GM23338 (cell line): ENCODE measurements at regions not wholly inside any gene's neighbourhood (a gene's known extent, or its start where the extent isn't known, plus 50 kb on each side); places are given as distances from the start of the nearest gene placed in this dataset.

Source experiments
- ATAC-seq: fragments of 200-7000 bp; cut with Tn5 transposase; 3 replicates; pipeline ENCODE4 v1.9.1; 2020
- DNase-seq: peaks from one replicate; pipeline ENCODE4 v3.0.0-alpha.2; 2015; ENCODE audit warnings: low spot score
- H2AFZ ChIP-seq: fragments of 200-600 bp; sonication (generic); 2 replicates; pipeline ENCODE4 v1.8.0; 2016; ENCODE audit warnings: antibody characterized with exemption, mild to moderate bottlenecking, moderate library complexity
- H3F3A ChIP-seq: fragments of 200-600 bp; sonication (generic); replicated peaks from 2 replicates; pipeline ENCODE4 v1.8.0; 2017; ENCODE audit warnings: antibody characterized with exemption, mixed run types, low read depth
- H3K27ac ChIP-seq: fragments of 200-600 bp; sonication (generic); 2 replicates; pipeline ENCODE4 v1.6.1; 2016; ENCODE audit warnings: low read depth
- H3K27me3 ChIP-seq: fragments of 200-600 bp; sonication (generic); 2 replicates; pipeline ENCODE4 v1.8.0; 2016; ENCODE audit warnings: mild to moderate bottlenecking, mixed run types, moderate library complexity; ENCODE audit not compliant: insufficient read depth
- H3K36me3 ChIP-seq: fragments of 200-600 bp; sonication (generic); 2 replicates; pipeline ENCODE4 v1.8.0; 2016; ENCODE audit warnings: mild to moderate bottlenecking; ENCODE audit not compliant: insufficient read depth
- H3K4me1 ChIP-seq: fragments of 200-600 bp; sonication (generic); 2 replicates; pipeline ENCODE4 v1.8.0; 2016; ENCODE audit warnings: mild to moderate bottlenecking, moderate library complexity; ENCODE audit not compliant: insufficient read depth
- H3K4me2 ChIP-seq: fragments of 200-600 bp; sonication (generic); 2 replicates; pipeline ENCODE4 v1.7.1; 2017; ENCODE audit warnings: mixed run types
- H3K4me3 ChIP-seq: fragments of 200-600 bp; sonication (generic); 2 replicates; pipeline ENCODE4 v1.6.1; 2016; ENCODE audit warnings: mixed run types
- H3K79me2 ChIP-seq: fragments of 200-600 bp; sonication (generic); replicated peaks from 2 replicates; pipeline ENCODE4 v1.8.0; 2017; ENCODE audit warnings: mild to moderate bottlenecking; ENCODE audit not compliant: insufficient read depth
- H3K9me2 ChIP-seq: fragments of 200-600 bp; sonication (generic); 2 replicates; pipeline ENCODE4 v1.8.0; 2017; ENCODE audit not compliant: insufficient read depth
- H4K20me1 ChIP-seq: fragments of 200-600 bp; sonication (generic); replicated peaks from 2 replicates; pipeline ENCODE4 v1.8.0; 2017; ENCODE audit warnings: mild to moderate bottlenecking; ENCODE audit not compliant: insufficient read depth
- H3K27ac Mint-ChIP-seq: 2 replicates; pipeline ENCODE4 v1.8.0; 2020; ENCODE audit warnings: inconsistent platforms, mild to moderate bottlenecking, moderate library complexity, mixed read lengths
- H3K27me3 Mint-ChIP-seq: 3 replicates; pipeline ENCODE4 v1.8.0; 2022; ENCODE audit warnings: low read depth, mild to moderate bottlenecking, moderate library complexity, mixed read lengths, inconsistent platforms; ENCODE audit not compliant: insufficient read depth, poor library complexity
- H3K36me3 Mint-ChIP-seq: 3 replicates; pipeline ENCODE4 v1.8.0; 2021; ENCODE audit warnings: low read depth, mild to moderate bottlenecking, inconsistent platforms, moderate library complexity, mixed read lengths
- H3K4me1 Mint-ChIP-seq: 3 replicates; pipeline ENCODE4 v1.8.0; 2020; ENCODE audit warnings: mild to moderate bottlenecking, inconsistent platforms, mixed read lengths
- H3K4me3 Mint-ChIP-seq: 3 replicates; pipeline ENCODE4 v1.8.0; 2021; ENCODE audit warnings: moderate library complexity, mild to moderate bottlenecking, inconsistent platforms, mixed read lengths
- H3K9me3 Mint-ChIP-seq: 3 replicates; pipeline ENCODE4 v1.8.0; 2020; ENCODE audit warnings: moderate library complexity, mild to moderate bottlenecking, inconsistent platforms, mixed read lengths
- CREB1 ChIP-seq: fragments of 250-450 bp; sonication (Bioruptor Pico); IDR thresholded peaks from 2 replicates; pipeline ENCODE4 v1.5.0; 2020; ENCODE audit warnings: low read depth, mild to moderate bottlenecking, moderate library complexity
- CTCF ChIP-seq, 2 experiments: fragments of 200-600 bp in 1 of 2; sonication (generic) in 1 of 2; conservative IDR thresholded peaks; 2 replicates each; pipeline versions ENCODE4 v1.5.1 to v1.6.1; 2016 to 2017; ENCODE audit warnings: antibody characterized with exemption in 2 of 2, low read depth in 2 of 2, mild to moderate bottlenecking in 2 of 2, moderate library complexity in 1 of 2
- EZH2 ChIP-seq: fragments of 200-600 bp; sonication (generic); IDR thresholded peaks from one replicate; pipeline ENCODE4 v1.8.0; 2017; ENCODE audit warnings: antibody characterized with exemption, mild to moderate bottlenecking, low read depth; ENCODE audit not compliant: unreplicated experiment
- EZH2phosphoT487 ChIP-seq: fragments of 200-600 bp; sonication (generic); IDR thresholded peaks from one replicate; pipeline ENCODE4 v1.8.1; 2018; ENCODE audit warnings: antibody characterized with exemption; ENCODE audit not compliant: unreplicated experiment
- JUNB ChIP-seq: IDR thresholded peaks from one replicate; pipeline ENCODE4 v1.6.1; 2016; ENCODE audit warnings: antibody characterized with exemption; ENCODE audit not compliant: unreplicated experiment
- REST ChIP-seq: IDR thresholded peaks from one replicate; pipeline ENCODE4 v1.6.1; 2018; ENCODE audit warnings: antibody characterized with exemption; ENCODE audit not compliant: unreplicated experiment
- TF ChIP-seq, protein P1 (sequence below): IDR thresholded peaks from 2 replicates; pipeline ENCODE4 v1.6.1; 2016; ENCODE audit warnings: antibody characterized with exemption
- TF ChIP-seq, protein P2 (sequence below): fragments of 250-450 bp; sonication (Bioruptor Pico); IDR thresholded peaks from 2 replicates; pipeline ENCODE4 v1.5.0; 2020; ENCODE audit warnings: mild to moderate bottlenecking, moderate library complexity

DNA sequence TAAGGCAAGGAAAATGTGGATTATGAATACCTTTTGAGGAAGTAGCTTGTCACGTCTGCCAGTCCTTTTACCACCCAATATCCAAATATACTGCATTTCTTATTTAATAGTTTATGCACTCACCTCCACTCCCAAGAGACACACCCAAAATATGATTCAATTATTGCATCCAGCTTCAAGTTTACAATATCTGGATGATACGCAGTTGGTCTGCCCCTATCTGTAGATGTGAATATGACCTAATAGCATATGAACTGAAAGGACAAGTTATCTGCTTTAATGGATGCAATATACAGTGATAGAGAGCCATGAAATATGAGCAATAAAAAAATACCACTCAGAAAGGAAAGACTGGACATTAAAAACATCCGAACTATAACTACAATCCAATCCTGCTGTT lies 159.4 kb upstream of the MAGI2 start (continued):
- TF ChIP-seq CREB1 (CRISPR knock-in tag) (no peak), REST (no peak), EZH2phosphoT487 (no peak)
- TF ChIP-seq, protein P1, sequence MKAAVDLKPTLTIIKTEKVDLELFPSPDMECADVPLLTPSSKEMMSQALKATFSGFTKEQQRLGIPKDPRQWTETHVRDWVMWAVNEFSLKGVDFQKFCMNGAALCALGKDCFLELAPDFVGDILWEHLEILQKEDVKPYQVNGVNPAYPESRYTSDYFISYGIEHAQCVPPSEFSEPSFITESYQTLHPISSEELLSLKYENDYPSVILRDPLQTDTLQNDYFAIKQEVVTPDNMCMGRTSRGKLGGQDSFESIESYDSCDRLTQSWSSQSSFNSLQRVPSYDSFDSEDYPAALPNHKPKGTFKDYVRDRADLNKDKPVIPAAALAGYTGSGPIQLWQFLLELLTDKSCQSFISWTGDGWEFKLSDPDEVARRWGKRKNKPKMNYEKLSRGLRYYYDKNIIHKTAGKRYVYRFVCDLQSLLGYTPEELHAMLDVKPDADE = no peak

DNA sequence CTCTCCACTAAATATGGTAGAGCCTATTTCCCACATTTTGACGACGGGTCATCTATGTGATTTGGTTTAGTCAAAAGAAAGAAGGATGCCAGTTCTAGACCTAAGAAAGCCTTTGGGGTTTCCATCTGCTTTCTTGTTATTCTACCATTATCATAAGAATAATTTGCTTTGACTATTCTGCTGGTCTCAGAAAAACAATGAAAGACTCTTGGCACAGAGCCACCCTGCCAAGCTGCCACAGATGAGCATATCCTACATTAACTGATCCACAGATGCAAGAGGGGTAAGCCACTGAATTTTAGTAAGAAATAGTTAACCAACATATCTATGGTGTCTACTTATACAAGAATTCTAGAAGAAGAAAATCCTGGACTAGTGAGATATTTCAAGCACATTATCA lies 158.6 kb upstream of the MAGI2 start:
- ATAC-seq = no peak
- no peak overlapping the region for H3K27ac Mint-ChIP-seq
- TF ChIP-seq REST = no peak
- TF ChIP-seq CTCF (conservative IDR thresholded peaks at IDR 0.05; ENCODE audit: low read depth in 2 of 2) = no peak
- TF ChIP-seq, protein P2, sequence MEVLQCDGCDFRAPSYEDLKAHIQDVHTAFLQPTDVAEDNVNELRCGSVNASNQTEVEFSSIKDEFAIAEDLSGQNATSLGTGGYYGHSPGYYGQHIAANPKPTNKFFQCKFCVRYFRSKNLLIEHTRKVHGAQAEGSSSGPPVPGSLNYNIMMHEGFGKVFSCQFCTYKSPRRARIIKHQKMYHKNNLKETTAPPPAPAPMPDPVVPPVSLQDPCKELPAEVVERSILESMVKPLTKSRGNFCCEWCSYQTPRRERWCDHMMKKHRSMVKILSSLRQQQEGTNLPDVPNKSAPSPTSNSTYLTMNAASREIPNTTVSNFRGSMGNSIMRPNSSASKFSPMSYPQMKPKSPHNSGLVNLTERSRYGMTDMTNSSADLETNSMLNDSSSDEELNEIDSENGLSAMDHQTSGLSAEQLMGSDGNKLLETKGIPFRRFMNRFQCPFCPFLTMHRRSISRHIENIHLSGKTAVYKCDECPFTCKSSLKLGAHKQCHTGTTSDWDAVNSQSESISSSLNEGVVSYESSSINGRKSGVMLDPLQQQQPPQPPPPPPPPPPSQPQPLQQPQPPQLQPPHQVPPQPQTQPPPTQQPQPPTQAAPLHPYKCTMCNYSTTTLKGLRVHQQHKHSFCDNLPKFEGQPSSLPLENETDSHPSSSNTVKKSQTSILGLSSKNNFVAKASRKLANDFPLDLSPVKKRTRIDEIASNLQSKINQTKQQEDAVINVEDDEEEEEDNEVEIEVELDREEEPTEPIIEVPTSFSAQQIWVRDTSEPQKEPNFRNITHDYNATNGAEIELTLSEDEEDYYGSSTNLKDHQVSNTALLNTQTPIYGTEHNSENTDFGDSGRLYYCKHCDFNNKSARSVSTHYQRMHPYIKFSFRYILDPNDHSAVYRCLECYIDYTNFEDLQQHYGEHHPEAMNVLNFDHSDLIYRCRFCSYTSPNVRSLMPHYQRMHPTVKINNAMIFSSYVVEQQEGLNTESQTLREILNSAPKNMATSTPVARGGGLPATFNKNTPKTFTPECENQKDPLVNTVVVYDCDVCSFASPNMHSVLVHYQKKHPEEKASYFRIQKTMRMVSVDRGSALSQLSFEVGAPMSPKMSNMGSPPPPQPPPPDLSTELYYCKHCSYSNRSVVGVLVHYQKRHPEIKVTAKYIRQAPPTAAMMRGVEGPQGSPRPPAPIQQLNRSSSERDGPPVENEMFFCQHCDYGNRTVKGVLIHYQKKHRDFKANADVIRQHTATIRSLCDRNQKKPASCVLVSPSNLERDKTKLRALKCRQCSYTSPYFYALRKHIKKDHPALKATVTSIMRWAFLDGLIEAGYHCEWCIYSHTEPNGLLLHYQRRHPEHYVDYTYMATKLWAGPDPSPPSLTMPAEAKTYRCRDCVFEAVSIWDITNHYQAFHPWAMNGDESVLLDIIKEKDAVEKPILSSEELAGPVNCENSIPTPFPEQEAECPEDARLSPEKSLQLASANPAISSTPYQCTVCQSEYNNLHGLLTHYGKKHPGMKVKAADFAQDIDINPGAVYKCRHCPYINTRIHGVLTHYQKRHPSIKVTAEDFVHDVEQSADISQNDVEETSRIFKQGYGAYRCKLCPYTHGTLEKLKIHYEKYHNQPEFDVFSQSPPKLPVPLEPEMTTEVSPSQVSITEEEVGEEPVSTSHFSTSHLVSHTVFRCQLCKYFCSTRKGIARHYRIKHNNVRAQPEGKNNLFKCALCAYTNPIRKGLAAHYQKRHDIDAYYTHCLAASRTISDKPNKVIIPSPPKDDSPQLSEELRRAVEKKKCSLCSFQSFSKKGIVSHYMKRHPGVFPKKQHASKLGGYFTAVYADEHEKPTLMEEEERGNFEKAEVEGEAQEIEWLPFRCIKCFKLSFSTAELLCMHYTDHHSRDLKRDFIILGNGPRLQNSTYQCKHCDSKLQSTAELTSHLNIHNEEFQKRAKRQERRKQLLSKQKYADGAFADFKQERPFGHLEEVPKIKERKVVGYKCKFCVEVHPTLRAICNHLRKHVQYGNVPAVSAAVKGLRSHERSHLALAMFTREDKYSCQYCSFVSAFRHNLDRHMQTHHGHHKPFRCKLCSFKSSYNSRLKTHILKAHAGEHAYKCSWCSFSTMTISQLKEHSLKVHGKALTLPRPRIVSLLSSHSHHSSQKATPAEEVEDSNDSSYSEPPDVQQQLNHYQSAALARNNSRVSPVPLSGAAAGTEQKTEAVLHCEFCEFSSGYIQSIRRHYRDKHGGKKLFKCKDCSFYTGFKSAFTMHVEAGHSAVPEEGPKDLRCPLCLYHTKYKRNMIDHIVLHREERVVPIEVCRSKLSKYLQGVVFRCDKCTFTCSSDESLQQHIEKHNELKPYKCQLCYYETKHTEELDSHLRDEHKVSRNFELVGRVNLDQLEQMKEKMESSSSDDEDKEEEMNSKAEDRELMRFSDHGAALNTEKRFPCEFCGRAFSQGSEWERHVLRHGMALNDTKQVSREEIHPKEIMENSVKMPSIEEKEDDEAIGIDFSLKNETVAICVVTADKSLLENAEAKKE (CRISPR knock-in tag) = no peak
- TF ChIP-seq EZH2phosphoT487 = no peak
- no peak for TF ChIP-seq JUNB
- TF ChIP-seq EZH2 = no peak

More for the DNA sequence above, 158.6 kb upstream of the MAGI2 start:
- Histone ChIP-seq H3K27me3 (no peaks in the 10 kb centered on the region), H3K4me3 (no peak overlapping the region), H3K36me3 (no peaks in the 10 kb centered on the region), H2AFZ (no peak overlapping the region), H3K9me2 (no peaks in the 10 kb centered on the region), H3K4me1 (peaks cover 9% of the 10 kb centered on the region), H4K20me1 (no peaks in the 10 kb centered on the region), H3K4me2 (no peak overlapping the region), H3F3A (no peaks in the 10 kb centered on the region), H3K27ac (no peak overlapping the region), H3K79me2 (no peaks in the 10 kb centered on the region)
- no peak for DNase-seq
- H3K36me3 Mint-ChIP-seq = peaks cover 8% of the 10 kb centered on the region; the same call in 1 of the 3 replicates
- peaks cover 7% of the 10 kb centered on the region; the same call in 2 of the 3 replicates for H3K4me1 Mint-ChIP-seq
- H3K27me3 Mint-ChIP-seq = no peaks in the 10 kb centered on the region
- H3K9me3 Mint-ChIP-seq = peaks cover 2% of the 10 kb centered on the region; the same call in 1 of the 3 replicates
- H3K4me3 Mint-ChIP-seq = no peak overlapping the region
